ENCODE measurements at regions not wholly inside any gene's neighbourhood (a gene's known extent, or its start where the extent isn't known, plus 50 kb on each side); places are given as distances from the start of the nearest gene placed in this dataset.
"Not testable (repeated sequence)": the region's sequence is repeated elsewhere in the genome, so short reads cannot be mapped to it uniquely, and the experiment has no call there.

DNA sequence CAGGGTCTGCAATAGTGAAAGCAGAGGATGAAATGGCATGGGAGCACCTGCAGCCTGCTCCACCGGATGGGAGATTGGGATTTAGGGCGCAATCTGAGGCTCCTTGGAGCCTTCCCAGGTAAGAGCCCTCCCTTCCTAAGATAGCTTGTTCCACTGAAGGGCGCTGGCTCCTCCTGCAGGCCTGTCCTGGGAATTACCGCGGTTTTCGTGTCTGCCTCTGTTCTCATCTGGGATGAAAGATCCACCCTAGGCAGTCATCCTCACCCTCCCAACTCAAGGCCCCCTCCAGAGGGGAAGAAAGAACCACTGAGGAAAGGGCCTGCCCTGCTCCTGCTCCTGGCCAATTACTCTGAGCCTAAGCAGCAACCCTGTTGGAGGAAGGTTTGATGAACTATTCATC, 547.5 kb downstream of the SMARCA1 start:
- no peaks in the 10 kb centered on the region for H3K4me1 ChIP-seq (ENCODE audit: insufficient read depth)
- peak; percentile 56 for DNase-seq (ENCODE audit: low spot score)
- H3K9me3 ChIP-seq (ENCODE audit: low read depth): no peaks in the 10 kb centered on the region
- no peaks in the 10 kb centered on the region for H3K9me2 ChIP-seq (replicated peaks; ENCODE audit: insufficient read depth)
- H3K4me2 ChIP-seq: no peak overlapping the region
- WGBS (ENCODE audit: low lambda C conversion rate, missing lambda C conversion rate): 13% methylated on average over 6 of the region's 6 CpGs
- no peaks in the 10 kb centered on the region for H3K36me3 ChIP-seq (replicated peaks; ENCODE audit: insufficient read depth, low read depth)
- no peak overlapping the region for H3K4me3 ChIP-seq
- H3K27me3 ChIP-seq: no peaks in the 10 kb centered on the region
- H4K20me1 ChIP-seq (ENCODE audit: insufficient read depth, poor library complexity, severe bottlenecking): no peaks in the 10 kb centered on the region
- no peak overlapping the region for H3K27ac ChIP-seq
- H3K79me2 ChIP-seq: no peaks in the 10 kb centered on the region
- no peak overlapping the region for H2AFZ ChIP-seq
- TF ChIP-seq, protein P1, sequence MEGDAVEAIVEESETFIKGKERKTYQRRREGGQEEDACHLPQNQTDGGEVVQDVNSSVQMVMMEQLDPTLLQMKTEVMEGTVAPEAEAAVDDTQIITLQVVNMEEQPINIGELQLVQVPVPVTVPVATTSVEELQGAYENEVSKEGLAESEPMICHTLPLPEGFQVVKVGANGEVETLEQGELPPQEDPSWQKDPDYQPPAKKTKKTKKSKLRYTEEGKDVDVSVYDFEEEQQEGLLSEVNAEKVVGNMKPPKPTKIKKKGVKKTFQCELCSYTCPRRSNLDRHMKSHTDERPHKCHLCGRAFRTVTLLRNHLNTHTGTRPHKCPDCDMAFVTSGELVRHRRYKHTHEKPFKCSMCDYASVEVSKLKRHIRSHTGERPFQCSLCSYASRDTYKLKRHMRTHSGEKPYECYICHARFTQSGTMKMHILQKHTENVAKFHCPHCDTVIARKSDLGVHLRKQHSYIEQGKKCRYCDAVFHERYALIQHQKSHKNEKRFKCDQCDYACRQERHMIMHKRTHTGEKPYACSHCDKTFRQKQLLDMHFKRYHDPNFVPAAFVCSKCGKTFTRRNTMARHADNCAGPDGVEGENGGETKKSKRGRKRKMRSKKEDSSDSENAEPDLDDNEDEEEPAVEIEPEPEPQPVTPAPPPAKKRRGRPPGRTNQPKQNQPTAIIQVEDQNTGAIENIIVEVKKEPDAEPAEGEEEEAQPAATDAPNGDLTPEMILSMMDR (IDR thresholded peaks at IDR 0.05; ENCODE audit: poor library complexity): peak; percentile 56
- TF ChIP-seq EZH2 (IDR thresholded peaks at IDR 0.05; ENCODE audit: borderline replicate concordance) (no peak), EZH2phosphoT487 (IDR thresholded peaks at IDR 0.05; ENCODE audit: low read depth, severe bottlenecking, unreplicated experiment) (no peak)

DNA sequence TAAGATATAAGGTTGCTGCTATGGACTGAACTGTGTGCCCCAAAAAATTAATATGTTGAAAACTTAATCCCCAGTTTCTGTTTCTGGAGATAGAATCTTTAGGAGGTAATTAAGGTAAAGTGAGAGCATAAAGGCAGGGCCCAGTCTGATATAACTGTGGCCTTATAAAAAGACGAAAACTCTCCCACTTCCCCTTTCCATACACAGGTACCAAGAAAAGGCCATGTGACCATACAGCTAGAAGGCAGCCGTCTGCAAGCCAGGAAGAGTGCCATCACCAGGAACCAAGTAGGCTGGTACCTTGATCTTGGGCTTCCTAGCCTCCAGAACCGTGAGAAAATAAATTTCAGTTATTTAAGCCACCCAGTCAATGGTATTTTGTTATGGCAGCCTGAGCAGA, 550.3 kb downstream of the SMARCA1 start:
- TF ChIP-seq EZH2phosphoT487 (IDR thresholded peaks at IDR 0.05; ENCODE audit: low read depth, severe bottlenecking, unreplicated experiment) (no peak), EZH2 (IDR thresholded peaks at IDR 0.05; ENCODE audit: borderline replicate concordance) (no peak)
- TF ChIP-seq, protein P1 (IDR thresholded peaks at IDR 0.05; ENCODE audit: poor library complexity): no peak
- Histone ChIP-seq H4K20me1 (ENCODE audit: insufficient read depth, poor library complexity, severe bottlenecking) (no peaks in the 10 kb centered on the region), H3K4me1 (ENCODE audit: insufficient read depth) (no peaks in the 10 kb centered on the region), H3K9me2 (replicated peaks; ENCODE audit: insufficient read depth) (no peaks in the 10 kb centered on the region), H3K4me2 (no peak overlapping the region), H3K9me3 (ENCODE audit: low read depth) (no peaks in the 10 kb centered on the region), H3K4me3 (no peak overlapping the region), H3K27ac (no peak overlapping the region), H3K36me3 (replicated peaks; ENCODE audit: insufficient read depth, low read depth) (no peaks in the 10 kb centered on the region), H2AFZ (no peak overlapping the region), H3K27me3 (no peaks in the 10 kb centered on the region), H3K79me2 (no peaks in the 10 kb centered on the region)
- 68% methylated on average over 3 of the region's 3 CpGs for WGBS (ENCODE audit: low lambda C conversion rate, missing lambda C conversion rate)
- DNase-seq (ENCODE audit: low spot score): no peak

DNA sequence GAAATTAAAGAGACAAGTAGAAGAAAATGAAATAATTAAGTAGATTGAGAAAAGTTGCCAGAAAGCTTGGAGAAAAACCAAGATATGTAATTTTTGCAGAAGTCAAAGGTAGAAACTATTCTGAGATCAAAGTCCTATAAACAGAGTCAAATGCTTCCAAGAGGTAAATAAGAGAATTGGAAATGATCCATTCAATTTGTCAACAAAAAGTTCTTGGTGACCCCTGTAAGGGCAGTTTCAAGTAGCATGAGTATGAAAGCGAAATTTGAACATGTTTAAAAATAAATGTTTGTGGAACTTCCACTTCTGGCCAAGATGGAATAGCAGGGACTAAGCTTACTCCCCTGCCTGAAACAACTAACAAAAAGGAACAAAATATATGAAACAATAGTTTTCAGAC, 562.0 kb downstream of the SMARCA1 start:
- DNase-seq (ENCODE audit: low spot score): no peak
- H3K4me3 ChIP-seq: no peak overlapping the region
- no peaks in the 10 kb centered on the region for H3K9me3 ChIP-seq (ENCODE audit: low read depth)
- WGBS (ENCODE audit: low lambda C conversion rate, missing lambda C conversion rate): 59% methylated on average over 1 of the region's 1 CpG
- H3K4me1 ChIP-seq (ENCODE audit: insufficient read depth): no peaks in the 10 kb centered on the region
- no peaks in the 10 kb centered on the region for H3K36me3 ChIP-seq (replicated peaks; ENCODE audit: insufficient read depth, low read depth)
- TF ChIP-seq EZH2 (IDR thresholded peaks at IDR 0.05; ENCODE audit: borderline replicate concordance) (no peak), EZH2phosphoT487 (IDR thresholded peaks at IDR 0.05; ENCODE audit: low read depth, severe bottlenecking, unreplicated experiment) (no peak)
- TF ChIP-seq, protein P1 (IDR thresholded peaks at IDR 0.05; ENCODE audit: poor library complexity): no peak
- no peaks in the 10 kb centered on the region for H4K20me1 ChIP-seq (ENCODE audit: insufficient read depth, poor library complexity, severe bottlenecking)
- no peaks in the 10 kb centered on the region for H3K79me2 ChIP-seq
- H3K9me2 ChIP-seq (replicated peaks; ENCODE audit: insufficient read depth): no peaks in the 10 kb centered on the region
- H3K27me3 ChIP-seq: no peaks in the 10 kb centered on the region
- no peak overlapping the region for H3K27ac ChIP-seq
- no peak overlapping the region for H3K4me2 ChIP-seq
- no peak overlapping the region for H2AFZ ChIP-seq

DNA sequence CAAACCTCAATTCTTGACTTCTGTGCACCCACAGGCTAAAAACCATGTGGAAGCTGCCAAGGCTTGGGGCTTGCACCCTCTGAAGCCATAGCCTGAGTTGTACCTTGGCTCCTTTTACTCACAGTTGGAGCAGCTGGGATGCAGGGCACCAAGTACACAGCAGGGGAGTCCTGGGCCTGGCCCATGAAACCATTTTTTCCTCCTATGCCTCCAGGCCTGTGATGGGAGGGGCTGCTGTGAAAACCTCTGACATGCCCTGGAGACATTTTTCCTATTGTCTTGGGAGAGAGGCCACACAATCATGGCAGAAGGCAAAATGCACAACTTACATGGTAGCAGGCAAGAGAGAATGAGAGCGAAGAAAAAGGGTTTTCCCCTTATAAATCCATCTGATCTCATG, 568.6 kb downstream of the SMARCA1 start:
- not testable (repeated sequence) for H3K4me3 ChIP-seq; H3K36me3 ChIP-seq (replicated peaks; ENCODE audit: insufficient read depth, low read depth); H3K9me2 ChIP-seq (replicated peaks; ENCODE audit: insufficient read depth); H4K20me1 ChIP-seq (ENCODE audit: insufficient read depth, poor library complexity, severe bottlenecking); H3K9me3 ChIP-seq (ENCODE audit: low read depth); H3K27me3 ChIP-seq; DNase-seq (ENCODE audit: low spot score); H3K4me2 ChIP-seq; H3K79me2 ChIP-seq; H3K27ac ChIP-seq; H2AFZ ChIP-seq; H3K4me1 ChIP-seq (ENCODE audit: insufficient read depth)
- WGBS (ENCODE audit: low lambda C conversion rate, missing lambda C conversion rate): 60% methylated on average over 1 of the region's 1 CpG

Data from hepatocyte (in vitro differentiated cells).